NOMO-1 treated with DMSO at 0.1 percent for 48 hours (cell line): ENCODE measurements at regions not wholly inside any gene's neighbourhood (a gene's known extent, or its start where the extent isn't known, plus 50 kb on each side); places are given as distances from the start of the nearest gene placed in this dataset.

Experiments used
- DNase-seq: peaks from one replicate; lab custom pipeline; 2025; ENCODE audit not compliant: unreplicated experiment; lab: John Stamatoyannopoulos, UW

GRCh38 chr14:41409806-41410205, 196.9 kb upstream of the LRFN5 start:
- DNase-seq = no peak

DNA sequence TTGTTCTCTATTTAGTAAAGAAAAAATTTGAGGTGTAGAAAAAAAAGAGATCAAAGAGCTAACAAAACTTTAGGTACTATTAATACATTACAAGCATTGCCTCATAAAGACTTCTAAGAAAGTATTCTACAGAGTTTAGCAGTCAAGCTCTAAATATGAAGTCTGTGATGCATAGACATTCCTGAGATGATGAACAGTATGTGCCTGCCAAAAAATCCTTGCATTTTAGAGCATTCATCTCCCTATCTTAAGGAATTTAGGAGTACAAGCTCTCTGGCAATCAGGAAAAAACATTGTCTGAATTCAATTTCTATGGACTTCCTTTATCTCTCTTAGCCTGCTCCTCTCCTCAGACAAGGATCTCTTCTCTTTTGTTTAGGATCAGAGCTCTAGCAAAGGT, 202.6 kb upstream of the LRFN5 start:
- no peak for DNase-seq

- DNase-seq = no peak
Measured at GRCh38 chr14:41403360-41403759, 203.3 kb upstream of the LRFN5 start.

DNA sequence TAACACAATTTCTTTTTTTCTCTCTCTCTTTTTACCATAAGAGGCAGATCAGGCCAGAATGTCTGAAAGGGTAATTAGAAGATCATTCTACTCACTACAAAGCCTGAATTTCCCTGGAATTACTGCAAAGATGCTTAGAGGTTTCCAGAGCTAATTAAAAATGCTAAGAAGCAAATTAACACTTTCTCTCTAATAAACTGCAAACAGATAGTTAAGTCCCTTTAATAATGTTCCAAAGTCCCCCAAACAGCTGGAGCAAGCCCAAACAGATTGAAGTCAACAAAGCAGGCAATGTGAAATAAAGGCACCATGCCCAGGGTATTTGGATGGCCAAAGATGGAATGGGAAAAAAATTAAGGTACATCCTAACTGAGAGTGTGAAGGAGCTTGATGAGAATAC, 208.8 kb upstream of the LRFN5 start:
- DNase-seq = no peak

- DNase-seq = no peak
Measured at GRCh38 chr14:41393512-41393911, 213.2 kb upstream of the LRFN5 start.

- no peak for DNase-seq
Measured at GRCh38 chr14:41392226-41392625, 214.4 kb upstream of the LRFN5 start.

- no peak for DNase-seq
Measured at GRCh38 chr14:41389355-41389754, 217.3 kb upstream of the LRFN5 start.

- DNase-seq = no peak
Measured at GRCh38 chr14:41385797-41386196, 220.9 kb upstream of the LRFN5 start.

- no peak for DNase-seq
Measured at GRCh38 chr14:41380017-41380416, 226.7 kb upstream of the LRFN5 start.

GRCh38 chr14:41378526-41378925, 228.2 kb upstream of the LRFN5 start:
- no peak for DNase-seq

DNA sequence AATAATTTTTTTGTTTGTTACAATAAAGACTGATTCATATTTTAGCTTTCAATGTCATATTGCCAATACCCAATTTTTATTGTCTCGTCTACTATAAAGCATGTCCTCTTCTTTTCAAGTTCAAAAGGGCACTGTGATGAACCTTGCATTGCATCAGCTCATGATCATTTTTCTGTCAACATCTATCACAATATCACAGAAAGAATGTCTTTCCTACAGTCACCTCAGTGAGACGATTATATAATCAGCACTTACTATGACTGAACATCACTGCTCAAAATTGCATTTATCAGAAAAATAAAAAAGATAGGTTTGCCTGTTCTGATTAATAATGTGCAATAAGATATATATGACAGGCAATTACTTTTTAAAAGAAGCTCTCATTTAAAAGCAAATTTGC, 228.7 kb upstream of the LRFN5 start:
- DNase-seq = no peak

GRCh38 chr14:41374092-41374491, 232.6 kb upstream of the LRFN5 start:
- no peak for DNase-seq

GRCh38 chr14:41362139-41362538, 244.5 kb upstream of the LRFN5 start:
- DNase-seq = no peak

DNA sequence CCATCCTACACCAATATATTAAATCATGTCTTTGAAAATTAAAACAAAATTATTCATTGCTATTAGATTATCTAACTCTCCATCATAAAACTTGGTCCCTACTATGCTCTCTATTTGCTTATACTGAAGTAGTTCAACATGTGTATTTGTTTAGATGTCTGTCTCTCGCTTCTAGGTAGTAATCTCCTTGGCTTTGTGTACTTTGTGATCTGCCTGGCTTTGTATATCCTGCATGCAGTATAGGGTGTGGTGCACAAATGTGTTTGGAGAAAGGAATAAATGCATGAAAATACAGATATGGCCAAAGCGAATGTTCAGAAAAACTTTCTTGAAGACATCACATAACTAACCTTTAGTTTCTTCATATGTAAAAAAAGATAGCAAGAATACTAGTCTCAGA, 246.6 kb upstream of the LRFN5 start:
- no peak for DNase-seq

- DNase-seq = no peak
Measured at GRCh38 chr14:41355866-41356265, 250.8 kb upstream of the LRFN5 start.

DNA sequence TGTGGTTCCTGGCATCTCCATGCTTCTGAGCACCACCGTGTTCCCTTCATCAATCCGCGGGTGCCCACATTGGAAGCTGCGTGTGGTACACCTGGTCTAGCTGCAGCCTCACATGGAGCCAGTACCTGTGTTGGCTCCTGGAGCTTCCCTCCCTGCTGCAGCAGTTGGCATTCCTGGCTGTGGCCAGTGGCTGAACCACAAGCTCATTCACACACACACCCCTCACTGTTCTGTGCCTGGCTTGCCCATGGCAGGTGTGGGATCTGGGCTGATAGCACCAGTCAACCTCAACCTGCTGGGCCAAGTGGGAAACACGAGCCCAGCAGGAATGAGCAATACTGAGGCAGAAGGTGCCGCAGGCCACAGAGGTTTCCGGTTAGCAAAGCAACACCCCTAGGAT, 256.2 kb upstream of the LRFN5 start:
- no peak for DNase-seq

DNA sequence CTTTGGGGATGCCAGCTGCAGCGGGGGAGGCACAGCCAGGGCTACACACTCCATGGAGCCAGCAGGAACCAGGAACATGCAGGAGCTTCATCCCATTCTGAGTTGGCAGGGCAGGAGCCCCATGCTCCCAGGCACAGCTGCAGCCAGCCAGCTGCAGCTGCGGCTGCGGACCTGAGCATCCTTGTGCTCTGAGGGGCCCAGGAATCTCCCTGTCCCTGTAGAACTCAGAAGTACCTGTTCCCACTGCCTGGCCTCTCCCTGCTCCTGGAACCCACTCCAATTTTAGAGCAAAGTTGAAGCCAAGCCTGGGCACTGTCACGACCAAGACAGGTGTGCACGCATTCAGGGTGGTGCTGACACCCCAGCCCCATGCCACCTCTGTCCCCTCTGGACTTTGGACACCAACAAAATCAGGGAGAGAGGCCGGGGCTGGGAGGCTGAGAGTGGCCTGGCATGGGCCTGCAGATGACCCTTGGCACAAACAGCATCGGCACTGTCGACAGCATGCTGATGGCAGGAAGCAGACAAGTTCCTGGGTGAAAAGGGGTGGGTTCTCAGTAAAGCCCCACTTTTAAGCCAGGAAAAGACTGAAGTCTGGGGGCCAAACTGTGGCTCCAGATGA, 257.3 kb upstream of the LRFN5 start:
- DNase-seq = no peak

GRCh38 chr14:41343857-41344256, 262.8 kb upstream of the LRFN5 start:
- no peak for DNase-seq

DNA sequence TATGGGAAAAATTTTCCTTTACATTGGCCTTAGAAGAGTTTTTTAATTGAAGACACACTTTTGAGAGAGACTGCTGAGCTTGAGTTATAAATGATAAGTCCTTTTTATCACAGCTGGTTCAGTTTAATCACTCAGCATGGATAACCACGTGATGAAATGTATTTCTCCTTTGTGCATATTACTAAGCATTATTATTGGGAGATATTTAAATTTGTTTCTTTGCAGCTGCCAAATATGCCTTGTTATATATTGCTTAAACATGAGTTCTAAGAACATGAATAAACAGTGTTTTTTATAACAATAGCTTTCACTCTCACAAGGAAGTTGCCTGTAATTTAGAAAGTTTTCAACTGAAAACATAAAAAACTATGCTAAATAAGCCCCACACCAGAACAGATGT, 293.5 kb upstream of the LRFN5 start:
- no peak for DNase-seq

GRCh38 chr14:41303506-41303905, 303.2 kb upstream of the LRFN5 start:
- no peak for DNase-seq

DNA sequence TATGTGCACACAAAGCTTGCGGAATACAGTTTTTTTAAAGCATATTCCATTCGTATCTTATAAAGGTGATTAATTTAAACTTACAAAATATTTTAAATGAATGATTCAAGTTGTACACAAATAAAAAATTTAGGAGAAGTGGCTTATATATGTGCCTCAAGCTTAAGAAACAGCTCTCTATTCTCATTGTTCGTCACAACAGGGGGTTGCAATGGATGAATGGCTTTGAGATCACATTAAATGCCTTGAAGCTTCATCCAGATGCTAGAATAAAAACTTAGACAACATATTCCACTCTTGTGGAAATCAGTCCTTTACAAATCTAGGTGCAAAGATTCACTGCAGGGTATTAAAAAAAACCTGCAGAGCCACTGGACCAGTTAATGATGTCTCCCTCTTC, 303.9 kb upstream of the LRFN5 start:
- DNase-seq = no peak

GRCh38 chr14:41299924-41300323, 306.8 kb upstream of the LRFN5 start:
- no peak for DNase-seq

GRCh38 chr14:41298328-41298690, 308.4 kb upstream of the LRFN5 start:
- DNase-seq = no peak
